ENCODE measurements at regions not wholly inside any gene's neighbourhood (a gene's known extent, or its start where the extent isn't known, plus 50 kb on each side); places are given as distances from the start of the nearest gene placed in this dataset.

- no peak for DNase-seq (ENCODE audit: low read depth)
- no peak overlapping the region for H3K4me3 ChIP-seq (ENCODE audit: low read depth, low read length)
- no peak for TF ChIP-seq CTCF (IDR thresholded peaks at IDR 0.05; ENCODE audit: low read depth, low read length, missing control alignments)
These were observed 166.2 kb downstream of the KCTD12 start for GRCh38 chr13:76719955-76720354.

- DNase-seq (ENCODE audit: low read depth): no peak
These were observed 169.1 kb downstream of the KCTD12 start for GRCh38 chr13:76717092-76717491.

GRCh38 chr13:76715621-76716020 is 170.6 kb downstream of the KCTD12 start:
- no peak for DNase-seq (ENCODE audit: low read depth)
- no peak overlapping the region for H3K4me3 ChIP-seq (ENCODE audit: low read depth, low read length)
- TF ChIP-seq CTCF (IDR thresholded peaks at IDR 0.05; ENCODE audit: low read depth, low read length, missing control alignments): no peak

More at GRCh38 chr13:76717092-76717491, 169.1 kb downstream of the KCTD12 start:
- no peak for TF ChIP-seq CTCF (IDR thresholded peaks at IDR 0.05; ENCODE audit: low read depth, low read length, missing control alignments)
- no peak overlapping the region for H3K4me3 ChIP-seq (ENCODE audit: low read depth, low read length)

- H3K4me3 ChIP-seq (ENCODE audit: low read depth, low read length): no peak overlapping the region
- DNase-seq (ENCODE audit: low read depth): no peak
- TF ChIP-seq CTCF (IDR thresholded peaks at IDR 0.05; ENCODE audit: low read depth, low read length, missing control alignments): no peak
These were observed 171.1 kb downstream of the KCTD12 start for GRCh38 chr13:76715075-76715474.

- no peak for DNase-seq (ENCODE audit: low read depth)
- no peak for TF ChIP-seq CTCF (IDR thresholded peaks at IDR 0.05; ENCODE audit: low read depth, low read length, missing control alignments)
- H3K4me3 ChIP-seq (ENCODE audit: low read depth, low read length): no peak overlapping the region
These were observed 172.9 kb downstream of the KCTD12 start for GRCh38 chr13:76713280-76713679.

- no peak overlapping the region for H3K4me3 ChIP-seq (ENCODE audit: low read depth, low read length)
- no peak for TF ChIP-seq CTCF (IDR thresholded peaks at IDR 0.05; ENCODE audit: low read depth, low read length, missing control alignments)
- no peak for DNase-seq (ENCODE audit: low read depth)
These were observed 174.5 kb downstream of the KCTD12 start for GRCh38 chr13:76711550-76712182.

GRCh38 chr13:76709851-76710250 is 176.4 kb downstream of the KCTD12 start:
- no peak for DNase-seq (ENCODE audit: low read depth)
- TF ChIP-seq CTCF (IDR thresholded peaks at IDR 0.05; ENCODE audit: low read depth, low read length, missing control alignments): no peak
- no peak overlapping the region for H3K4me3 ChIP-seq (ENCODE audit: low read depth, low read length)
